Omental fat pad (tissue), 3 donors: ENCODE measurements at regions not wholly inside any gene's neighbourhood (a gene's known extent, or its start where the extent isn't known, plus 50 kb on each side); places are given as distances from the start of the nearest gene placed in this dataset.

Experiments used
- ATAC-seq: fragments of 150-250 bp; one replicate; pipeline ENCODE4 v1.9.1; 2016; ENCODE audit warnings: mild to moderate bottlenecking, moderate library complexity; ENCODE audit not compliant: low FRiP score
- DNase-seq: peaks from one replicate; pipeline ENCODE4 v3.0.0-alpha.2; 2019; ENCODE audit warnings: low spot score
- CTCF ChIP-seq, 3 donors: fragments of 450-650 bp; IDR thresholded peaks; one replicate each; pipeline ENCODE4 v1.5.1; 2016 to 2017; ENCODE audit warnings: antibody characterized with exemption in 3 of 3, mild to moderate bottlenecking in 3 of 3, moderate library complexity in 2 of 3

GRCh38 chr6:27630727-27631608, 158.1 kb upstream of the ZNF184 start:
- ATAC-seq: no peak
- DNase-seq: no peak
- TF ChIP-seq CTCF (IDR thresholded peaks at IDR 0.05): no peak

- TF ChIP-seq CTCF (IDR thresholded peaks at IDR 0.05): no peak
- no peak for DNase-seq
- ATAC-seq: no peak
Measured at GRCh38 chr6:27624694-27625262, 151.9 kb upstream of the ZNF184 start.

- ATAC-seq (no peak), DNase-seq (no peak)
- no peak for TF ChIP-seq CTCF (IDR thresholded peaks at IDR 0.05)
Measured at GRCh38 chr6:27623103-27623502, 150.2 kb upstream of the ZNF184 start.

- no peak for ATAC-seq
- no peak for TF ChIP-seq CTCF (IDR thresholded peaks at IDR 0.05)
Measured at GRCh38 chr6:27619436-27619835, 146.5 kb upstream of the ZNF184 start.

GRCh38 chr6:27617700-27618689, 145.1 kb upstream of the ZNF184 start:
- DNase-seq (no peak), ATAC-seq (no peak)
- TF ChIP-seq CTCF (IDR thresholded peaks at IDR 0.05): no peak

More at GRCh38 chr6:27619436-27619835, 146.5 kb upstream of the ZNF184 start:
- no peak for DNase-seq

- DNase-seq (no peak), ATAC-seq (no peak)
- no peak for TF ChIP-seq CTCF (IDR thresholded peaks at IDR 0.05)
Measured at GRCh38 chr6:27617046-27617687, 144.3 kb upstream of the ZNF184 start.
